DOHH2 (cell line): ENCODE measurements at regions not wholly inside any gene's neighbourhood (a gene's known extent, or its start where the extent isn't known, plus 50 kb on each side); places are given as distances from the start of the nearest gene placed in this dataset.

Source experiments
- H3F3A ChIP-seq: fragments of 200-600 bp; sonication (generic), shearing (Covaris generic); 2 replicates; pipeline ENCODE4 v1.6.0; 2016; ENCODE audit warnings: antibody characterized with exemption, mild to moderate bottlenecking; ENCODE audit not compliant: control insufficient read depth, insufficient read depth
- H3K27ac ChIP-seq: fragments of 200-600 bp; sonication (generic); 2 replicates; pipeline ENCODE4 v1.5.1; 2014; ENCODE audit warnings: low read depth, mild to moderate bottlenecking, low read length, moderate library complexity
- H3K27me3 ChIP-seq: fragments of 200-600 bp; sonication (generic); 2 replicates; pipeline ENCODE4 v1.6.1; 2014; ENCODE audit warnings: mild to moderate bottlenecking, low read length, mixed read lengths; ENCODE audit not compliant: control insufficient read depth
- H3K36me3 ChIP-seq: fragments of 200-600 bp; sonication (generic); 2 replicates; pipeline ENCODE4 v1.6.1; 2014; ENCODE audit warnings: mild to moderate bottlenecking, low read length, moderate library complexity, mixed read lengths; ENCODE audit not compliant: control insufficient read depth
- H3K4me1 ChIP-seq: fragments of 200-600 bp; sonication (generic); 2 replicates; pipeline ENCODE4 v1.6.1; 2014; ENCODE audit warnings: mild to moderate bottlenecking, low read length, mixed read lengths; ENCODE audit not compliant: control insufficient read depth
- H3K4me2 ChIP-seq: fragments of 200-600 bp; sonication (generic); 2 replicates; pipeline ENCODE4 v1.6.0; 2014; ENCODE audit warnings: mild to moderate bottlenecking, low read length, moderate library complexity
- H3K4me3 ChIP-seq: fragments of 200-600 bp; sonication (generic); 2 replicates; pipeline ENCODE4 v1.5.1; 2014; ENCODE audit warnings: mild to moderate bottlenecking, low read length, mixed read lengths
- H3K79me2 ChIP-seq: fragments of 200-600 bp; sonication (generic); 2 replicates; pipeline ENCODE4 v1.6.1; 2014; ENCODE audit warnings: mild to moderate bottlenecking, low read length, mixed read lengths; ENCODE audit not compliant: control insufficient read depth
- H3K9me2 ChIP-seq: fragments of 200-600 bp; sonication (generic); replicated peaks from 2 replicates; pipeline ENCODE4 v1.6.1; 2014; ENCODE audit warnings: mild to moderate bottlenecking, low read length, mixed read lengths; ENCODE audit not compliant: control insufficient read depth
- H3K9me3 ChIP-seq: fragments of 200-600 bp; sonication (generic); 2 replicates; pipeline ENCODE4 v1.6.1; 2014; ENCODE audit warnings: antibody characterized with exemption, low read length, mixed read lengths; ENCODE audit not compliant: control insufficient read depth, insufficient read depth
- H4K20me1 ChIP-seq: fragments of 200-600 bp; sonication (generic); 2 replicates; pipeline ENCODE4 v1.6.0; 2014; ENCODE audit warnings: low read depth, mild to moderate bottlenecking, antibody characterized with exemption, low read length, moderate library complexity; ENCODE audit not compliant: control insufficient read depth, insufficient read depth
- EZH2phosphoT487 ChIP-seq: fragments of 200-600 bp; sonication (generic); IDR thresholded peaks from 2 replicates; pipeline ENCODE4 v1.6.1; 2017; ENCODE audit warnings: borderline replicate concordance, mild to moderate bottlenecking, antibody characterized with exemption, low read length, moderate library complexity, mixed read lengths
- TF ChIP-seq, protein P1 (sequence below): fragments of 200-600 bp; sonication (generic); IDR thresholded peaks from one replicate; pipeline ENCODE4 v1.5.1; 2014; ENCODE audit warnings: antibody characterized with exemption, mild to moderate bottlenecking, low read depth, low read length; ENCODE audit not compliant: poor library complexity, severe bottlenecking

DNA sequence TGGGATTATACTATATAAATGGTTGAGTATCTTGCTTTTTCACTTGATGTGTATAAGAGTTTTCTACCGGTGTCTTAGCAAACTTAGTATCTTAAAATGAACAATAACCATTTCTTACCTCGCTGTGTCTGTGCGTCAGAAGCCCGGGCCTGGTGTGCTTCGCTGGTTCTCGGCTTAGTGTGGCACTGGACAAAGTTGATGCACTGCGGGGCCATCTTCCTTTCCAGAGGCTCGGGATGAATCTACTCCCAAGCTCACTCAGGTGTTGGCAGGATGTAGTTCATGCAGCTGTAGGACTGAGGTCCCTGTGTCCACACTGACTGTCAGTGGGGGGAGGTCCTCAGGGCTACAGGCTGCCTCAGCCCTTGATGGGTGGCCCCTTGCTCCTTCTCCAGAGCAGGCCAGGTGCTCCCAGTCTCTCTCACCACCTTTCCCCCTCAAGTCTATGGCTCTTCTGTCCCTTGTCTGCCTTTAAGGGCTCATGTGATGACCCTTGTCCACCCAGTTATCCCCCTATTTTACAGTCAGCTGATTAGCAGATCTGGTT lies 227.8 kb downstream of the GLRX3 start:
- Histone ChIP-seq H3K27ac (no peak overlapping the region), H3K4me1 (no peaks in the 10 kb centered on the region), H3K4me2 (no peak overlapping the region), H3K9me2 (no peaks in the 10 kb centered on the region), H3K36me3 (no peaks in the 10 kb centered on the region), H3K79me2 (no peaks in the 10 kb centered on the region), H3K4me3 (no peak overlapping the region), H3F3A (no peaks in the 10 kb centered on the region), H4K20me1 (no peaks in the 10 kb centered on the region), H3K9me3 (no peaks in the 10 kb centered on the region), H3K27me3 (no peaks in the 10 kb centered on the region)
- no peak for TF ChIP-seq EZH2phosphoT487
- TF ChIP-seq, protein P1, sequence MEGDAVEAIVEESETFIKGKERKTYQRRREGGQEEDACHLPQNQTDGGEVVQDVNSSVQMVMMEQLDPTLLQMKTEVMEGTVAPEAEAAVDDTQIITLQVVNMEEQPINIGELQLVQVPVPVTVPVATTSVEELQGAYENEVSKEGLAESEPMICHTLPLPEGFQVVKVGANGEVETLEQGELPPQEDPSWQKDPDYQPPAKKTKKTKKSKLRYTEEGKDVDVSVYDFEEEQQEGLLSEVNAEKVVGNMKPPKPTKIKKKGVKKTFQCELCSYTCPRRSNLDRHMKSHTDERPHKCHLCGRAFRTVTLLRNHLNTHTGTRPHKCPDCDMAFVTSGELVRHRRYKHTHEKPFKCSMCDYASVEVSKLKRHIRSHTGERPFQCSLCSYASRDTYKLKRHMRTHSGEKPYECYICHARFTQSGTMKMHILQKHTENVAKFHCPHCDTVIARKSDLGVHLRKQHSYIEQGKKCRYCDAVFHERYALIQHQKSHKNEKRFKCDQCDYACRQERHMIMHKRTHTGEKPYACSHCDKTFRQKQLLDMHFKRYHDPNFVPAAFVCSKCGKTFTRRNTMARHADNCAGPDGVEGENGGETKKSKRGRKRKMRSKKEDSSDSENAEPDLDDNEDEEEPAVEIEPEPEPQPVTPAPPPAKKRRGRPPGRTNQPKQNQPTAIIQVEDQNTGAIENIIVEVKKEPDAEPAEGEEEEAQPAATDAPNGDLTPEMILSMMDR = no peak

DNA sequence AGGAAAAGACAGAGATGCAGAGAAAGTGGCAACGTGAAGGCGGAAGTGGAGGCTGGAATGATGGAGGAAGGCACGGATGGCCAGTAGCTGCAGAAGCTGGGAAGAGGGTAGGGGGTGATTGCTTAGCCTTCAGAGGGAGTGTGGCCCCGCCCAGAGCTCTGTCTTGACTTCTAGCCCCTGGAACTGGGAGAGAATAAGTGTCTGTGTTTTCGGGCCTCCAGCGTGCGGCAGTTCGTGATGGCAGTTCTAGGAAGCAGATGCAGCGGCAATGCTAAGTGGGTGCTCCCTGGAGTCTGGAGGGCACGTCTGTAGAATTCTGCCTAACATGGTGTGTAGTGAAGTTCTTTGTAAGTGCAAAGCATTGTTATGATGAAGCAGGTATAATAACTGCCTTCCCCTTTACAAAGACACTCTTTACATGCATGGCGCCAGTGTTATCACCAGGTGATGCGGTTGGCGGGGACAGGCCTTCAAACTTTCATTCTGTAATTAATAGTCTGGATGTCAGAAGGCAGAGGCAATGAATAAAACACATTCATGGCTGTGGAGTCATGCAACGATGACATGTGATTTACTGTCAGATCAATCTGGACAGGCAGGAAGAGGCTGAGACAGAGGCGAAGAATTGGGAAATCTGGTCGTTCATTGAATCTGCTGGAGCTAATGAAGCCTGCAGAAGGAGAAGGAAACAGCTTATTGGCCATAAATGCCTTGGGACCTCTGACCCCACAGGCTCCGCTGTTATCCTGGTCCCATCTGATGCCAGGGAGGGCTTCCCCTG lies 228.6 kb downstream of the GLRX3 start:
- Histone ChIP-seq H3K4me1 (no peaks in the 10 kb centered on the region), H3K79me2 (no peaks in the 10 kb centered on the region), H3K9me2 (no peaks in the 10 kb centered on the region), H3K27ac (no peak overlapping the region), H3F3A (no peaks in the 10 kb centered on the region), H3K4me2 (no peak overlapping the region), H3K36me3 (no peaks in the 10 kb centered on the region), H3K9me3 (no peaks in the 10 kb centered on the region), H3K27me3 (no peaks in the 10 kb centered on the region), H4K20me1 (no peaks in the 10 kb centered on the region), H3K4me3 (no peak overlapping the region)
- TF ChIP-seq, protein P1 = no peak
- no peak for TF ChIP-seq EZH2phosphoT487

DNA sequence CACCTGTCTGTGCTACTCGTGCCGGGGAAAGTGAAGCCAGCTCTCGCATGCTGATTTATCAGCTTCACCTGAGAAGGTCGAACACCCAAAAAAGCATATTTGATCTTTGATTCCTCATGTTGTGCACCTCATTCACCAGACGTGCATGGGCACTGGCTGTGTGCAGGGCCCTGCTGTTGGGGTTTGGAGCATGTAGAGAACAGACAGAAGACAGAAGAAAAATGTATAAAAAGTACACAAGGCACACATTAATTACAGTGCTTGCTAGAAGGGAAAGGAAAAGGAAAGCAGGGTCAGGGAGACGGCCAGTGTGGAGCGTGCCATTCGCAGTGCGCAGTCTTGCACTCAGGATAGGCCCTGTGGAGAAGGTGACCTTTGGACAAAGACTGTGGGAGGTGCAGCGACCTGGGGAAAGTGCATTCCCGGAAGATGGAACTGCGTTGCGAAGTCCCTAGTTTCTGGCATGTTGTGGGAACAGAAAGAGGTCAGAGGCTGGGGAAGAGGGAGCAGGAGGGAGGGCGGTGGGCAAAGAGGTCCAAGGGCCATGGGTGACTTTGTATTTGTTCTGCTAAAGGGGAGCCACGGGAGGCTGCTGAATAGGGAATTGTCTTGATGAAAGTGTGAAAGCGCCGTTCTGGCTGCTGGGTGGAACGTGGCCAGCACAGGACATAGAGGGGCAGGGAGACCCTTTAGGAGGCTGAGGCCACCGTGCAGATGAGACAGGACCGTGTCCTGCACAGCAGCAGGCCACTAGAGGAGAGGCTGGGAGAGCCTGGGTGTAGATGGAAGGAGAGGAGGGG lies 232.8 kb downstream of the GLRX3 start:
- TF ChIP-seq, protein P1 = no peak
- no peak for TF ChIP-seq EZH2phosphoT487
- no peak overlapping the region for H3K4me3 ChIP-seq
- no peaks in the 10 kb centered on the region for H3K4me1 ChIP-seq
- no peak overlapping the region for H3K27ac ChIP-seq
- H3K4me2 ChIP-seq = no peak overlapping the region
- no peaks in the 10 kb centered on the region for H4K20me1 ChIP-seq
- H3K9me2 ChIP-seq = no peaks in the 10 kb centered on the region
- no peaks in the 10 kb centered on the region for H3K79me2 ChIP-seq
- no peaks in the 10 kb centered on the region for H3F3A ChIP-seq
- no peaks in the 10 kb centered on the region for H3K27me3 ChIP-seq
- no peaks in the 10 kb centered on the region for H3K36me3 ChIP-seq
- no peaks in the 10 kb centered on the region for H3K9me3 ChIP-seq
